A549 (cell line): ENCODE measurements at regions not wholly inside any gene's neighbourhood (a gene's known extent, or its start where the extent isn't known, plus 50 kb on each side); places are given as distances from the start of the nearest gene placed in this dataset.

Experiments
- ATAC-seq, 2 experiments: fragments of 200-7000 bp in 1 of 2; fragments of >200 bp in 1 of 2; cut with Nextera tagmentation in 1 of 2; cut with Tn5 transposase in 1 of 2; 3 replicates each; pipeline versions ENCODE4 v1.8.0 to v1.9.1; 2018 to 2020; ENCODE audit warnings: mild to moderate bottlenecking in 1 of 2, moderate library complexity in 1 of 2
- CTCF ChIA-PET: fragments of 300-600 bp; sonication (Branson Sonifier 250); formaldehyde crosslinking; extraction: SDS; loops from one replicate; lab custom pipeline; 2021; ENCODE audit warnings: antibody characterized with exemption, inconsistent platforms; lab: Yijun Ruan, JAX
- POLR2A ChIA-PET: fragments of 350-600 bp; formaldehyde crosslinking; extraction: SDS; loops from one replicate; lab custom pipeline; 2021; ENCODE audit warnings: antibody characterized with exemption, inconsistent platforms; lab: Yijun Ruan, JAX
- DNase-seq, 2 experiments: peaks; one replicate each; pipeline versions ENCODE4 v3.0.0 to v3.0.0-alpha.2; 2011 to 2016; ENCODE audit warnings: low read depth in 1 of 2, low spot score in 1 of 2
- FAIRE-seq: peaks from 2 replicates; lab custom pipeline; 2011; peaks lifted over from hg19 to GRCh38; lab: Jason Lieb, UNC
- H3K27ac ChIP-seq, 2 experiments: fragments of >200 bp; sonication (Bioruptor Twin); formaldehyde crosslinking; 3 replicates each; pipeline ENCODE4 v1.5.1; 2016 to 2017
- H3K4me1 ChIP-seq: fragments of >200 bp; sonication (Bioruptor Twin); formaldehyde crosslinking; 3 replicates; pipeline ENCODE4 v1.6.1; 2016
- H3K4me2 ChIP-seq: fragments of >200 bp; sonication (Bioruptor Twin); formaldehyde crosslinking; 3 replicates; pipeline ENCODE4 v1.6.1; 2016
- H3K4me3 ChIP-seq: fragments of >200 bp; sonication (Bioruptor Twin); formaldehyde crosslinking; 3 replicates; pipeline ENCODE4 v1.5.1; 2016
- H3K9me3 ChIP-seq: fragments of >200 bp; sonication (Bioruptor Twin); formaldehyde crosslinking; 3 replicates; pipeline ENCODE4 v1.6.1; 2016
- CBX2 ChIP-seq: fragments of 200-600 bp; sonication (generic); IDR thresholded peaks from 2 replicates; pipeline ENCODE4 v1.6.1; 2016; ENCODE audit warnings: low read depth, mild to moderate bottlenecking, borderline replicate concordance
- CBX8 ChIP-seq: fragments of 200-600 bp; sonication (generic); IDR thresholded peaks from 2 replicates; pipeline ENCODE4 v1.6.1; 2016
- CEBPB ChIP-seq, 2 experiments: fragments of >200 bp in 1 of 2; sonication (Bioruptor Twin) in 1 of 2; formaldehyde crosslinking in 1 of 2; IDR thresholded peaks; 2 replicates each; pipeline ENCODE4 v1.6.1; 2012 to 2016
- CHD2 ChIP-seq: fragments of 150-350 bp; IDR thresholded peaks from 2 replicates; pipeline ENCODE4 v1.6.1; 2014; ENCODE audit warnings: low read length; ENCODE audit not compliant: partially characterized antibody
- EHF ChIP-seq: fragments of 250-450 bp; sonication (Bioruptor Pico); IDR thresholded peaks from 2 replicates; pipeline ENCODE4 v1.5.0; 2020; ENCODE audit warnings: mild to moderate bottlenecking
- EHMT2 ChIP-seq: fragments of 200-600 bp; sonication (generic); IDR thresholded peaks from 2 replicates; pipeline ENCODE4 v1.6.1; 2016; ENCODE audit warnings: antibody characterized with exemption, low read depth, mild to moderate bottlenecking, moderate library complexity
- ELK1 ChIP-seq: fragments of 150-350 bp; IDR thresholded peaks from 2 replicates; pipeline ENCODE4 v1.6.1; 2014; ENCODE audit warnings: low read depth, mild to moderate bottlenecking, low read length
- HOXB13 ChIP-seq: fragments of 250-450 bp; sonication (Bioruptor Pico); IDR thresholded peaks from 2 replicates; pipeline ENCODE4 v1.5.0; 2020; ENCODE audit warnings: low read depth, mild to moderate bottlenecking, moderate library complexity
- KDM1A ChIP-seq: fragments of 200-600 bp; sonication (generic); IDR thresholded peaks from 2 replicates; pipeline ENCODE4 v1.6.1; 2016; ENCODE audit warnings: low read depth, mild to moderate bottlenecking
- MAFK ChIP-seq: fragments of 450-650 bp; IDR thresholded peaks from 2 replicates; pipeline ENCODE4 v1.6.1; 2014; ENCODE audit not compliant: partially characterized antibody
- MAZ ChIP-seq: fragments of 150-350 bp; IDR thresholded peaks from 2 replicates; pipeline ENCODE4 v1.6.1; 2014; ENCODE audit warnings: antibody characterized with exemption, low read depth, low read length, borderline replicate concordance
- MYC ChIP-seq: IDR thresholded peaks from 2 replicates; pipeline ENCODE4 v1.6.1; 2012; ENCODE audit warnings: mild to moderate bottlenecking, inconsistent platforms, low read length, improper control_type of control experiment, borderline replicate concordance
- NFE2L2 ChIP-seq: fragments of 150-350 bp; conservative IDR thresholded peaks from 2 replicates; pipeline ENCODE4 v1.6.1; 2014; ENCODE audit warnings: low read length
- PHF8 ChIP-seq: fragments of 200-600 bp; sonication (generic); IDR thresholded peaks from 2 replicates; pipeline ENCODE4 v1.6.1; 2016; ENCODE audit warnings: low read depth, mild to moderate bottlenecking, antibody characterized with exemption, moderate library complexity, borderline replicate concordance
- RARB ChIP-seq: fragments of 250-450 bp; sonication (Bioruptor Pico); IDR thresholded peaks from 2 replicates; pipeline ENCODE4 v1.8.0; 2021; ENCODE audit warnings: mild to moderate bottlenecking, moderate library complexity
- RCOR1 ChIP-seq: fragments of 150-350 bp; IDR thresholded peaks from 2 replicates; pipeline ENCODE4 v1.6.1; 2014; ENCODE audit warnings: antibody characterized with exemption, low read length, low read depth
- REST ChIP-seq: fragments of 200-600 bp; sonication (generic); IDR thresholded peaks from 2 replicates; pipeline ENCODE4 v1.6.1; 2016; ENCODE audit warnings: antibody characterized with exemption, mild to moderate bottlenecking, moderate library complexity
- SMC3 ChIP-seq: fragments of >200 bp; sonication (Bioruptor Twin); formaldehyde crosslinking; IDR thresholded peaks from 3 replicates; pipeline ENCODE4 v1.6.1; 2018; ENCODE audit warnings: inconsistent platforms
- TFCP2L1 ChIP-seq: fragments of 250-450 bp; sonication (Bioruptor Pico); IDR thresholded peaks from 2 replicates; pipeline ENCODE4 v1.5.0; 2021; ENCODE audit warnings: mild to moderate bottlenecking
- WGBS: methylation state at CpG from one replicate; pipeline ENCODE4 v1.1.6; 2017; ENCODE audit errors: missing lambda C conversion rate; 5-methylcytosine and 5-hydroxymethylcytosine counted together
- TF ChIP-seq, protein P1 (sequence below): IDR thresholded peaks from 2 replicates; pipeline ENCODE4 v1.6.1; 2012
- TF ChIP-seq, protein P2 (sequence below): fragments of >200 bp; sonication (Bioruptor Twin); formaldehyde crosslinking; IDR thresholded peaks from 3 replicates; pipeline ENCODE4 v1.5.1; 2016
- TF ChIP-seq, protein P3 (sequence below): IDR thresholded peaks from 2 replicates; pipeline ENCODE4 v1.6.1; 2012; ENCODE audit warnings: low read depth, borderline replicate concordance
- TF ChIP-seq, protein P4 (sequence below): fragments of 250-450 bp; sonication (Bioruptor Pico); IDR thresholded peaks from 2 replicates; pipeline ENCODE4 v1.5.0; 2020; ENCODE audit warnings: low read depth, mild to moderate bottlenecking, moderate library complexity

GRCh38 chr1:163562355-163562754 is 240.6 kb downstream of the NUF2 start (continued):
- no peak for TF ChIP-seq REST
- TF ChIP-seq, protein P1, sequence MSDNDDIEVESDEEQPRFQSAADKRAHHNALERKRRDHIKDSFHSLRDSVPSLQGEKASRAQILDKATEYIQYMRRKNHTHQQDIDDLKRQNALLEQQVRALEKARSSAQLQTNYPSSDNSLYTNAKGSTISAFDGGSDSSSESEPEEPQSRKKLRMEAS: no peak

GRCh38 chr1:163565166-163565565 is 243.4 kb downstream of the NUF2 start:
- ChIA-PET POLR2A (no interaction called here), CTCF (interaction anchor here (1.4 kb wide), 1 partner anchor 8 kb away, joined by 4 read pairs; no protein-coding TSS in a partner anchor)
- H3K9me3 ChIP-seq: no peaks in the 10 kb centered on the region
- H3K4me2 ChIP-seq: no peak overlapping the region
- TF ChIP-seq TFCP2L1 (CRISPR knock-in tag): no peak
- TF ChIP-seq REST: no peak
- no peak for TF ChIP-seq SMC3
- TF ChIP-seq, all 56 proteins: peak for 0
- no peak for DNase-seq
- no peak for FAIRE-seq
- ATAC-seq: no peak
- Histone ChIP-seq H3K4me1 (no peaks in the 10 kb centered on the region), H3K4me3 (no peak overlapping the region), H3K27ac (no peak overlapping the region)
- 13% methylated on average over 3 of the region's 3 CpGs for WGBS

DNA sequence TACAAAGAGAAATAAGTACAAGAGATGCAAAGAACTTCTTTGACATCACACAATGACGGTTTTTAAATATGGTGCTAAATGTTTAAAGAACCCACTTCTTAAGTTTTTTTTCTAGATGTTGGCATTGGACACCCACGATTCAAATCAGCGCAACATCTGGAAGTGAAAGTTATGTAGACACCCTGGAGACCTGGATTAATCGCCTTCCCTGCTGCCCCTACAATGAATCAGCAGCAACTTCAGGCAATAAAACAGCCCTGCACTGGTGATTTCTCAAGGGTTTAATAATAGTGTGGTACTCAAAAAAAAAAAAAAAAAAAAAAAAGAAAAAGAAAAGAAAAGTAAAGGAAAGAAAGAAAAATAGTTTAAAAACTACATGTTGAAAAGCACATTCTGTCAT is 248.3 kb downstream of the NUF2 start:
- POLR2A ChIA-PET: no interaction called here
- WGBS: 32% methylated on average over 4 of the region's 4 CpGs
- Histone ChIP-seq H3K27ac (no peak overlapping the region), H3K4me1 (no peaks in the 10 kb centered on the region), H3K9me3 (no peaks in the 10 kb centered on the region)
- FAIRE-seq (no peak), DNase-seq (no peak), ATAC-seq (no peak)
- TF ChIP-seq KDM1A: no peak
- TF ChIP-seq NFE2L2: no peak
- TF ChIP-seq, protein P2, sequence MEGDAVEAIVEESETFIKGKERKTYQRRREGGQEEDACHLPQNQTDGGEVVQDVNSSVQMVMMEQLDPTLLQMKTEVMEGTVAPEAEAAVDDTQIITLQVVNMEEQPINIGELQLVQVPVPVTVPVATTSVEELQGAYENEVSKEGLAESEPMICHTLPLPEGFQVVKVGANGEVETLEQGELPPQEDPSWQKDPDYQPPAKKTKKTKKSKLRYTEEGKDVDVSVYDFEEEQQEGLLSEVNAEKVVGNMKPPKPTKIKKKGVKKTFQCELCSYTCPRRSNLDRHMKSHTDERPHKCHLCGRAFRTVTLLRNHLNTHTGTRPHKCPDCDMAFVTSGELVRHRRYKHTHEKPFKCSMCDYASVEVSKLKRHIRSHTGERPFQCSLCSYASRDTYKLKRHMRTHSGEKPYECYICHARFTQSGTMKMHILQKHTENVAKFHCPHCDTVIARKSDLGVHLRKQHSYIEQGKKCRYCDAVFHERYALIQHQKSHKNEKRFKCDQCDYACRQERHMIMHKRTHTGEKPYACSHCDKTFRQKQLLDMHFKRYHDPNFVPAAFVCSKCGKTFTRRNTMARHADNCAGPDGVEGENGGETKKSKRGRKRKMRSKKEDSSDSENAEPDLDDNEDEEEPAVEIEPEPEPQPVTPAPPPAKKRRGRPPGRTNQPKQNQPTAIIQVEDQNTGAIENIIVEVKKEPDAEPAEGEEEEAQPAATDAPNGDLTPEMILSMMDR: no peak
- TF ChIP-seq, protein P3, sequence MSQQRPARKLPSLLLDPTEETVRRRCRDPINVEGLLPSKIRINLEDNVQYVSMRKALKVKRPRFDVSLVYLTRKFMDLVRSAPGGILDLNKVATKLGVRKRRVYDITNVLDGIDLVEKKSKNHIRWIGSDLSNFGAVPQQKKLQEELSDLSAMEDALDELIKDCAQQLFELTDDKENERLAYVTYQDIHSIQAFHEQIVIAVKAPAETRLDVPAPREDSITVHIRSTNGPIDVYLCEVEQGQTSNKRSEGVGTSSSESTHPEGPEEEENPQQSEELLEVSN: no peak
- TF ChIP-seq MYC: no peak
- no peak for TF ChIP-seq CEBPB (IDR thresholded peaks at IDR 0.05)
- TF ChIP-seq CHD2: no peak
- TF ChIP-seq EHF (CRISPR knock-in tag): no peak
- TF ChIP-seq MAZ: no peak
- TF ChIP-seq RCOR1: no peak
- no peak for TF ChIP-seq HOXB13 (CRISPR knock-in tag)
- TF ChIP-seq CBX2: no peak
- no peak for TF ChIP-seq PHF8
- no peak for TF ChIP-seq ELK1
- TF ChIP-seq, protein P1: no peak
- TF ChIP-seq, protein P4, sequence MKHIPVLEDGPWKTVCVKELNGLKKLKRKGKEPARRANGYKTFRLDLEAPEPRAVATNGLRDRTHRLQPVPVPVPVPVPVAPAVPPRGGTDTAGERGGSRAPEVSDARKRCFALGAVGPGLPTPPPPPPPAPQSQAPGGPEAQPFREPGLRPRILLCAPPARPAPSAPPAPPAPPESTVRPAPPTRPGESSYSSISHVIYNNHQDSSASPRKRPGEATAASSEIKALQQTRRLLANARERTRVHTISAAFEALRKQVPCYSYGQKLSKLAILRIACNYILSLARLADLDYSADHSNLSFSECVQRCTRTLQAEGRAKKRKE (CRISPR knock-in tag): no peak
- TF ChIP-seq RARB: no peak
- TF ChIP-seq EHMT2: no peak
- TF ChIP-seq CBX8: no peak
- no peak for TF ChIP-seq MAFK
- TF ChIP-seq, all 56 proteins: peak for 0
- no peak overlapping the region for H3K4me3 ChIP-seq
- H3K4me2 ChIP-seq: no peak overlapping the region
- CTCF ChIA-PET: no interaction called here
